ENCODE measurements at regions not wholly inside any gene's neighbourhood (a gene's known extent, or its start where the extent isn't known, plus 50 kb on each side); places are given as distances from the start of the nearest gene placed in this dataset.

DNA sequence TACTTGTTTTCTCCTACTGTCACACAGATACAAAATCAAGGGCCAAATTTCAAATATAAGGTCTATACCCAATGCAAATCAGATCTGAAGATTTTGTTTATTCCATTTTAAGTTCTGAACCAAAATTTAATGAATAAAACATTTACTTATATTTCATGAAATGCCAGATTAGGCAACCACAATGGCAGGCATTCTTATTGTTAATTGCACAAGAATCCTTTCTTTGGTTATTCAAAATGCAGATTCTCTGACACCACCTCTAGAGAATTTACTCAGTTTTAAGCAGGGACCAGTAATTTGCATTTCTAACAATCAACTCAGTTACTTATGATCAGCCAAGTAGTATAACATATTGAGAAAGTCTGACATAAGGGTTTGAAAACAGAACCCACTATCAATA lies 972.4 kb upstream of the ACO1 start:
- no peak for DNase-seq (ENCODE audit: low spot score)

DNA sequence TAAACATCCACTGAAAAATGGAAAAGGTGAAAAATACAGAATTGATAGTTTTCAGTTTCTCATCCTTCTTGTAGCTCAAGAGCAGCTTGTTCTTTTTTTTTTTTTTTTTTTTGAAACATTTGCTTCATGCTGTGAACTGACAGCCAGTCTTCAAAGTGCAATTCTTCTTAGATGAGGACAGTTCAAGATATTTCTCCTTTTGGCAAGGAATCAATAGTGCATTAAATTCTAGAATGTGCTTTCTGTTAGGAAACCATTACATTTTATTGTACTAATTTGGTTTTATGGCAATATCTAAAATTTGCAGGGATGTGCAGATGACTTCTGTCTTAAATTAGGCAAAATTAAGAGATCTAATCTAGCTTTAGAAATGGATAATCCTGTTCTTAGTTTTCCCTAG lies 969.3 kb upstream of the ACO1 start:
- no peaks in the 10 kb centered on the region for H3K36me3 ChIP-seq (replicated peaks in 1 of 2; ENCODE audit: control insufficient read depth in 1 of 2, insufficient read depth in 2 of 2, low read length in 2 of 2)
- H2AFZ ChIP-seq (ENCODE audit: low read length) = no peak overlapping the region
- ChIA-PET POLR2A (no interaction called here), CTCF (ENCODE audit: low intra/inter-chr PET ratio, low total read pairs) (no interaction called here)
- H3K9me3 ChIP-seq (ENCODE audit: low read length) = no peaks in the 10 kb centered on the region
- DNase-seq (ENCODE audit: low spot score) (no peak), ATAC-seq (no peak), FAIRE-seq (no peak)
- H4K20me1 ChIP-seq (ENCODE audit: insufficient read depth, low read length) = no peaks in the 10 kb centered on the region
- no peaks in the 10 kb centered on the region for H3K4me1 ChIP-seq (ENCODE audit: insufficient read depth, low read length)
- H3K27ac ChIP-seq (ENCODE audit: extremely low read length, insufficient read depth, low read length) = no peak overlapping the region
- no TSS peak for BruUV-seq (replicated peaks)
- intact Hi-C loops (cut with micrococcal nuclease; ENCODE audit: unreplicated experiment) (no loop called here), in situ Hi-C loops (cut with HindIII; ENCODE audit: extremely low pct_ligation_motif_present, low pct_unique_long_range_greater_than_20kb) (no loop called here)
- H3K27me3 ChIP-seq (ENCODE audit: control insufficient read depth in 1 of 2, insufficient read depth in 2 of 2, low read length in 2 of 2) = no peaks in the 10 kb centered on the region
- H3K4me3 ChIP-seq (replicated peaks in 1 of 3; ENCODE audit: insufficient read depth in 1 of 3, low read depth in 2 of 3, low read length in 3 of 3) = no peak overlapping the region
- H3K79me2 ChIP-seq (ENCODE audit: insufficient read depth, low read length) = no peaks in the 10 kb centered on the region
- H3K4me2 ChIP-seq (ENCODE audit: low read depth, low read length) = no peak overlapping the region
- no peak overlapping the region for H3K9ac ChIP-seq (ENCODE audit: insufficient read depth, low read depth, low read length)
- no peak for TF ChIP-seq IKZF4 (CRISPR knock-in tag; IDR thresholded peaks at IDR 0.05; ENCODE audit: borderline replicate concordance, low read depth, not compliant biosample characterization)
- TF ChIP-seq CEBPB (IDR thresholded peaks at IDR 0.05; ENCODE audit: borderline replicate concordance, low read depth, low read length) = no peak
- TF ChIP-seq POLR2G (IDR thresholded peaks at IDR 0.05; ENCODE audit: low read depth, low read length) = no peak
- TF ChIP-seq, protein P1, sequence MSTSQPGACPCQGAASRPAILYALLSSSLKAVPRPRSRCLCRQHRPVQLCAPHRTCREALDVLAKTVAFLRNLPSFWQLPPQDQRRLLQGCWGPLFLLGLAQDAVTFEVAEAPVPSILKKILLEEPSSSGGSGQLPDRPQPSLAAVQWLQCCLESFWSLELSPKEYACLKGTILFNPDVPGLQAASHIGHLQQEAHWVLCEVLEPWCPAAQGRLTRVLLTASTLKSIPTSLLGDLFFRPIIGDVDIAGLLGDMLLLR (CRISPR knock-in tag; IDR thresholded peaks at IDR 0.05) = no peak
- TF ChIP-seq ZNF20 (CRISPR knock-in tag; IDR thresholded peaks at IDR 0.05) = no peak
- no peak for TF ChIP-seq ZNF558 (CRISPR knock-in tag; IDR thresholded peaks at IDR 0.05; ENCODE audit: borderline replicate concordance)
- no peak for TF ChIP-seq GTF3A (CRISPR knock-in tag; conservative IDR thresholded peaks at IDR 0.05)
- TF ChIP-seq EP300 (IDR thresholded peaks at IDR 0.05; ENCODE audit: low read depth in 2 of 2, low read length in 2 of 2) = no peak
- TF ChIP-seq EP300 (CRISPR knock-in tag; IDR thresholded peaks at IDR 0.05; ENCODE audit: borderline replicate concordance) = no peak
- no peak for TF ChIP-seq TOPORS (CRISPR knock-in tag; IDR thresholded peaks at IDR 0.05)
- no peak for TF ChIP-seq HOXA7 (CRISPR knock-in tag; IDR thresholded peaks at IDR 0.05)
- TF ChIP-seq, protein P2, sequence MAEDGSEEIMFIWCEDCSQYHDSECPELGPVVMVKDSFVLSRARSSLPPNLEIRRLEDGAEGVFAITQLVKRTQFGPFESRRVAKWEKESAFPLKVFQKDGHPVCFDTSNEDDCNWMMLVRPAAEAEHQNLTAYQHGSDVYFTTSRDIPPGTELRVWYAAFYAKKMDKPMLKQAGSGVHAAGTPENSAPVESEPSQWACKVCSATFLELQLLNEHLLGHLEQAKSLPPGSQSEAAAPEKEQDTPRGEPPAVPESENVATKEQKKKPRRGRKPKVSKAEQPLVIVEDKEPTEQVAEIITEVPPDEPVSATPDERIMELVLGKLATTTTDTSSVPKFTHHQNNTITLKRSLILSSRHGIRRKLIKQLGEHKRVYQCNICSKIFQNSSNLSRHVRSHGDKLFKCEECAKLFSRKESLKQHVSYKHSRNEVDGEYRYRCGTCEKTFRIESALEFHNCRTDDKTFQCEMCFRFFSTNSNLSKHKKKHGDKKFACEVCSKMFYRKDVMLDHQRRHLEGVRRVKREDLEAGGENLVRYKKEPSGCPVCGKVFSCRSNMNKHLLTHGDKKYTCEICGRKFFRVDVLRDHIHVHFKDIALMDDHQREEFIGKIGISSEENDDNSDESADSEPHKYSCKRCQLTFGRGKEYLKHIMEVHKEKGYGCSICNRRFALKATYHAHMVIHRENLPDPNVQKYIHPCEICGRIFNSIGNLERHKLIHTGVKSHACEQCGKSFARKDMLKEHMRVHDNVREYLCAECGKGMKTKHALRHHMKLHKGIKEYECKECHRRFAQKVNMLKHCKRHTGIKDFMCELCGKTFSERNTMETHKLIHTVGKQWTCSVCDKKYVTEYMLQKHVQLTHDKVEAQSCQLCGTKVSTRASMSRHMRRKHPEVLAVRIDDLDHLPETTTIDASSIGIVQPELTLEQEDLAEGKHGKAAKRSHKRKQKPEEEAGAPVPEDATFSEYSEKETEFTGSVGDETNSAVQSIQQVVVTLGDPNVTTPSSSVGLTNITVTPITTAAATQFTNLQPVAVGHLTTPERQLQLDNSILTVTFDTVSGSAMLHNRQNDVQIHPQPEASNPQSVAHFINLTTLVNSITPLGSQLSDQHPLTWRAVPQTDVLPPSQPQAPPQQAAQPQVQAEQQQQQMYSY (CRISPR knock-in tag; IDR thresholded peaks at IDR 0.05) = no peak
- no peak for TF ChIP-seq ELF1 (CRISPR knock-in tag; IDR thresholded peaks at IDR 0.05)
- TF ChIP-seq, protein P3, sequence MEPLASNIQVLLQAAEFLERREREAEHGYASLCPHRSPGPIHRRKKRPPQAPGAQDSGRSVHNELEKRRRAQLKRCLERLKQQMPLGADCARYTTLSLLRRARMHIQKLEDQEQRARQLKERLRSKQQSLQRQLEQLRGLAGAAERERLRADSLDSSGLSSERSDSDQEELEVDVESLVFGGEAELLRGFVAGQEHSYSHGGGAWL (CRISPR knock-in tag; IDR thresholded peaks at IDR 0.05) = no peak

More for the DNA sequence above, 972.4 kb upstream of the ACO1 start:
- ChIA-PET CTCF (ENCODE audit: low intra/inter-chr PET ratio, low total read pairs) (no interaction called here), POLR2A (no interaction called here)
- Histone ChIP-seq H3K36me3 (replicated peaks in 1 of 2; ENCODE audit: control insufficient read depth in 1 of 2, insufficient read depth in 2 of 2, low read length in 2 of 2) (no peaks in the 10 kb centered on the region), H2AFZ (ENCODE audit: low read length) (no peak overlapping the region), H3K4me3 (replicated peaks in 1 of 3; ENCODE audit: insufficient read depth in 1 of 3, low read depth in 2 of 3, low read length in 3 of 3) (no peak overlapping the region), H4K20me1 (ENCODE audit: insufficient read depth, low read length) (no peaks in the 10 kb centered on the region), H3K4me2 (ENCODE audit: low read depth, low read length) (no peak overlapping the region), H3K27ac (ENCODE audit: extremely low read length, insufficient read depth, low read length) (no peak overlapping the region), H3K27me3 (ENCODE audit: control insufficient read depth in 1 of 2, insufficient read depth in 2 of 2, low read length in 2 of 2) (no peaks in the 10 kb centered on the region), H3K9me3 (ENCODE audit: low read length) (no peaks in the 10 kb centered on the region), H3K79me2 (ENCODE audit: insufficient read depth, low read length) (no peaks in the 10 kb centered on the region), H3K9ac (ENCODE audit: insufficient read depth, low read depth, low read length) (no peak overlapping the region), H3K4me1 (ENCODE audit: insufficient read depth, low read length) (no peaks in the 10 kb centered on the region)
- no peak for FAIRE-seq
- intact Hi-C loops (cut with micrococcal nuclease; ENCODE audit: unreplicated experiment) = no loop called here
- TF ChIP-seq RARA (CRISPR knock-in tag; IDR thresholded peaks at IDR 0.05) (no peak), CENPT (CRISPR knock-in tag; IDR thresholded peaks at IDR 0.05; ENCODE audit: low read depth) (no peak), ZNF563 (CRISPR knock-in tag; IDR thresholded peaks at IDR 0.05) (no peak), HES4 (CRISPR knock-in tag; IDR thresholded peaks at IDR 0.05; ENCODE audit: borderline replicate concordance) (no peak), JDP2 (CRISPR knock-in tag; IDR thresholded peaks at IDR 0.05; ENCODE audit: borderline replicate concordance) (no peak), GLI4 (CRISPR knock-in tag; IDR thresholded peaks at IDR 0.05; ENCODE audit: borderline replicate concordance) (no peak), MIER2 (CRISPR knock-in tag; IDR thresholded peaks at IDR 0.05) (no peak)
- no TSS peak for BruUV-seq (replicated peaks)
- no peak for ATAC-seq
- in situ Hi-C loops (cut with HindIII; ENCODE audit: extremely low pct_ligation_motif_present, low pct_unique_long_range_greater_than_20kb) = no loop called here
